Panc1 (cell line): ENCODE measurements at regions not wholly inside any gene's neighbourhood (a gene's known extent, or its start where the extent isn't known, plus 50 kb on each side); places are given as distances from the start of the nearest gene placed in this dataset.

Experiments
- POLR2AphosphoS5 ChIP-seq: IDR thresholded peaks from 2 replicates; pipeline ENCODE4 v1.6.1; 2012; ENCODE audit warnings: mild to moderate bottlenecking, low read depth, low read length, moderate library complexity
- SIN3A ChIP-seq: IDR thresholded peaks from 2 replicates; pipeline ENCODE4 v1.6.1; 2012; ENCODE audit warnings: low read depth, mild to moderate bottlenecking, low read length, moderate library complexity, borderline replicate concordance; ENCODE audit not compliant: insufficient read depth
- TF ChIP-seq, protein P1 (sequence below): fragments of 450-650 bp; IDR thresholded peaks from 2 replicates; pipeline ENCODE4 v1.5.1; 2017; ENCODE audit warnings: mild to moderate bottlenecking

DNA sequence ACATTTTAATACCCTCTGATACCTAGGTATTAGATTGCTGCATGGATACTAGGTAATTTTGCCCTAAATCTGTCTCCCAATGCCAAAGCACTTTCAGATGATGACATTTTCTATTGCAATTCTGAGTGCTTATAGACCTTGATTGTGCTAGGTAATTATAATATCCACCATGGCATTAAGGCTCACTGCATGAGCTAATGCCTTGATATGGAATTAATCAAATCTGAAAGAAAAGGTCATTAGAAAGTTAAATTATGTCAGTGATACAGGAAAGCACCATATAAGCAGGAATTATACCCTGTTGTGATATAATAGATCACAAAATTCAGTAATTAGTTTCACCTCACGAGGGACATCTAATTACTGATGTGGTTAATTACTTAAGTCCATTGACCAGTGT is 521.4 kb downstream of the DNAJB9 start:
- TF ChIP-seq, protein P1, sequence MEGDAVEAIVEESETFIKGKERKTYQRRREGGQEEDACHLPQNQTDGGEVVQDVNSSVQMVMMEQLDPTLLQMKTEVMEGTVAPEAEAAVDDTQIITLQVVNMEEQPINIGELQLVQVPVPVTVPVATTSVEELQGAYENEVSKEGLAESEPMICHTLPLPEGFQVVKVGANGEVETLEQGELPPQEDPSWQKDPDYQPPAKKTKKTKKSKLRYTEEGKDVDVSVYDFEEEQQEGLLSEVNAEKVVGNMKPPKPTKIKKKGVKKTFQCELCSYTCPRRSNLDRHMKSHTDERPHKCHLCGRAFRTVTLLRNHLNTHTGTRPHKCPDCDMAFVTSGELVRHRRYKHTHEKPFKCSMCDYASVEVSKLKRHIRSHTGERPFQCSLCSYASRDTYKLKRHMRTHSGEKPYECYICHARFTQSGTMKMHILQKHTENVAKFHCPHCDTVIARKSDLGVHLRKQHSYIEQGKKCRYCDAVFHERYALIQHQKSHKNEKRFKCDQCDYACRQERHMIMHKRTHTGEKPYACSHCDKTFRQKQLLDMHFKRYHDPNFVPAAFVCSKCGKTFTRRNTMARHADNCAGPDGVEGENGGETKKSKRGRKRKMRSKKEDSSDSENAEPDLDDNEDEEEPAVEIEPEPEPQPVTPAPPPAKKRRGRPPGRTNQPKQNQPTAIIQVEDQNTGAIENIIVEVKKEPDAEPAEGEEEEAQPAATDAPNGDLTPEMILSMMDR: no peak
- TF ChIP-seq POLR2AphosphoS5 (no peak), SIN3A (no peak)
